HG02973 (cell line): ENCODE measurements at regions not wholly inside any gene's neighbourhood (a gene's known extent, or its start where the extent isn't known, plus 50 kb on each side); places are given as distances from the start of the nearest gene placed in this dataset.
A peak's percentile ranks its signal among the peaks of the same experiment; 100 is the strongest.

ENCODE experiments used
- ATAC-seq: cut with Tn5 transposase; IDR thresholded peaks from one replicate; pipeline ENCODE4 v1.9.1; 2021; ENCODE audit warnings: moderate library complexity; ENCODE audit not compliant: unreplicated experiment

DNA sequence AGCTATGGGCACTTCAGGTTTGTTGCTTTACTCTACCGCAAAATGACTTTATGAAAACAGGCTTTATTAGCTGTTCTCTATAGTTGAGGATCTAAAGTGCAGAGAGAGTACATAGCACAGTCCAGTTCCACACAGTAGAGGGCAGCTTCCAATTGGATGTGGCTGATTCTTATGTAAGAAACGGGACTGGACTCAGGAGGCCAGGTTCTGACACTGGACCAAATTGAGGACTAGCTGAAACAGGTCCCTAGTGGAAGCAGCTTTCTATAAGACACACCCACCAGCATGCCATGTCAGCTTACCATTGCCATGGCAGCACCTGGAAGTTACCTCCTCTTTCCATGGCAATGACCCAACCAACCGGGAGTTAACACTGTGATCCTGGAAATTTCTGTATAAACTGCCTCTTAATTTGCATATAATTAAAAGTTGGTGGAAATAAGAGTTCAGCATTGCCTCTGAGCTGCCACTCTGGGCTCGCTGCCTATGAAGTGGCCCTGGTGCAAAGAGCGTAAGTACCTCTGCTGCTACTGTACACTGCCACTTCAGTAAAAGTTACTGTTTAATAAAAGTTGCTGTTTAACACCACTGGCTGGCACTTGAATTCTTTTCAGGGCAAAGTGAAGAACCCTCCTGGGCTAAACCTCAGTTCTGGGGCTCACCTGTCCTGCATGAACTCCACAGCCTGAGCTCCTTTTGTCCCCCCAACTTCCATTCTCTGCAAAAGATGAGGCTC lies 211.9 kb upstream of the SLC10A2 start:
- ATAC-seq = no peak

- ATAC-seq = peak; percentile 91
Measured at GRCh38 chr13:103276775-103277498, 210.7 kb upstream of the SLC10A2 start.

DNA sequence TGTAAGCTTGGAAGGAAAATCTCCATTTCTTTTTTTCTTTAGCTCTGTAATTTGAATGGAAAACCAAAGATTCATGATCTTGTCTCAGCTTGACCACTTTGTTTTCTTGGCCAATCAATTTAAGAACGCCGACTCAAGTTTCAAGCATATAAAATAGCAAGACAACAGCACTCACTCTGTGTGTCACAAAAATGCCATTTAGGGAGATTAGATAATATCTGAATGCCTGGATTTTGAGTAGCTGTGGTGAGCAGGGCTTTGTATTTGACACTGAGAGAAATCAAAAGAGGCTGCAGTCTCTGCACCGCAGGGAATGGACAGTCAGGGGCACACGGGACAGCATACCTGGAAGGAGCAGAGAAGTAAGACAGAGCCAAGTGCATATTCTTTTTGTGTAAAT lies 209.5 kb upstream of the SLC10A2 start:
- no peak for ATAC-seq

DNA sequence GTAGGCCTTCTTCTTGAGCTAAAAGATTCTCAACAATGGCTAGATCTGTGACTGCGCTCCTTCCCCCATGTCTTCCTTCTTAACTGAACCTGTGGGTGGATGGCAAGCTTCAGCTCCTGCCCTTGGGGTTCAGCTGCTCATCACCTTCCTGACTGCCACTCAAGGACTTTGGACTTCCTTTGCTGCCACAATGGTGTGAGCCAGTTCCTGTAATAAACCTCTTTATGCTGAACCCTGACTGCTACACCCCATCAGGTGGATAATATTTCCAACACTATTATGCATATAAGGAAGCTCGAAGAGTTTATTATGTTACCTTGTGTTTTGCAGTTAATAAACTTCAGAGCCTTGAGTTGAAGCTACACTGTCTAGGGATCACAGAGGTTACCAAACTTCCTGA lies 208.9 kb upstream of the SLC10A2 start:
- no peak for ATAC-seq

DNA sequence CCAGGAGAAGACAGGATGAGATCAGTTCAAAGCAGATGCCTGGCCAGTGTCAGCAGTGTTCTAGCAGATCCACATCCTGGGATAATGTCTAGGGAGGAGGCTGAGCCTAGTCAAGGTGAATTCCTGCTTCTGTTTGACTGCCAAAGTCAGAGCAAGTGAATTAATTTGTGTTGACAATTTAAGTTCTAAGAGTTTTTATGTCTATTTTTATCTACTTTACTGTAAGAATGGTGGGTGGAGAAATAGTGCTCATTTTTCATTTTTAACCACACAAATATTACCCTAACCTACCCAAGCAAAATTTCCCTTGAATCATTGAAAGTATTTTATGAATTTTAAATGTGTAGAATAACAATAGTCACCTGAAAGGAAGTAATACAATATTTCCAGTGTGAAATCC lies 207.6 kb upstream of the SLC10A2 start:
- ATAC-seq = no peak

- ATAC-seq = peak; percentile 52
Measured at GRCh38 chr13:103272770-103273169, 206.6 kb upstream of the SLC10A2 start.

DNA sequence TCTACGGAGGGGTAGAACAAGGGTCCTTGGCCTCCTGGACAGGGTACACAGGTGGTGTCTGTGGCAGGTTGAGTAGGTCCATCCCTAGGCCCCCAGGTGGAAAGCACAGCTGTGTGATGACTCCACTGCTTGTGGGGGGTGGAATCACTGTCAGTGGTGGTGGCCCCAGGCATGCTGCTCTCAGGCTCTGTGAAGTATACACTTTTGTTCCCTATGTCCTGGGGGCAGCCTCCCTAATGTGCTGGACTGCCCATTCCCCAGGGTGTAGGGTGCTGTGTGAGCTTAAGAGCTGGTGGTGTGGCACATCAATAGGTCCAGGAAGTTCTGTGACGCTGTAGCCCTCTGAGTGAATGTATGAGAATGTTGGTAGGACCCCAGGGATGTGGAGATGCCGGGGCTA lies 197.2 kb upstream of the SLC10A2 start:
- ATAC-seq = no peak

DNA sequence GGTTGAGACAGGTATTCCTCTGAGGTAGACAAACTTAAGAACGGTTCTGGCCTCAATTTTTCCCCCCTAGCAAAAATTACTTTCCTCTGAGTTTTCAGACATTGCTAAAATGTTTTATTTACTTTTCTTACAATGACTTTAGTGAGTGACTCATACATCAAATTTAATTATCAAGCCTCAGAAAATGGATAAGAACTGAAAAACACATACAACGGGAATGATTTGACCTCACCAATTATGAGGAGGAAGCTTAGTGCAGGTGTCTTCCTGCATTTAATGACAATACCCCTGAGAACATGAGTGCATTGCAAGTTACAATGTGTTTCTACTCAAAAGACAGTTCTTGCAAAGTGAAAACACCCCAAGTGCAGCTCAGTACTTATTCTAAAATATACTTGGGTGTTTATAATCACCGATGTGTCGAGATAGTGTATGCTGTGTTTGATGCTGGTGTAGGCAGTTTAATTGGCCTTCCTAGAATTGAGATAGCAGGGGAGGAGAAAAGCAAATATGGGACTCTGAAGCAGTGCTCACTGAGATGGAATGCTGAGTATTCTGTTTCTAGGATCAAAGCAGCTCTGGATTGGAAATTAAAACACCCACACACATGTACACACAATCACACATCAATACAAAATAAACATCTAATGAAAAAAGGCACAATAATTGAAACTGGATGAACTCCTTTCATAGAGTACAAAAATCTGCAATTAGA lies 189.5 kb upstream of the SLC10A2 start:
- no peak for ATAC-seq

DNA sequence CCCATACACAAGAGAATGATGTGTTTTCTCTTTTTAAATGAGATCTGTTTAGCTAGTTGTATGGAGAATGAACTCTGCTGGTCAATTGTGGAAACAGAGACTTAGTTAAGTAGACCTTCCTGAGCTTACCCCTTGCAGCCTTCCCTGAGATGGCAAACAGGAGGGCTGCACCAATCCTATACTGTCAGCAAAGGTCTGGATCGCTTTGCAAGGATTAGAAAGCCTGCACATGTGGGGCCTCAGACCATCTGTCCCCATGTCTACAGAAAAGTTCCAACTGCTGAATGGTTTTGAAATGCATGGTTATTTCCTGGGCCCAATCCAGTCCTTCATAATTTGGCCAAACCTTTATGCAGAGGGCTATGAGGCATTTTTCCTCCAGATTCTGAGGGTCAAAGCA lies 183.9 kb upstream of the SLC10A2 start:
- ATAC-seq = no peak

DNA sequence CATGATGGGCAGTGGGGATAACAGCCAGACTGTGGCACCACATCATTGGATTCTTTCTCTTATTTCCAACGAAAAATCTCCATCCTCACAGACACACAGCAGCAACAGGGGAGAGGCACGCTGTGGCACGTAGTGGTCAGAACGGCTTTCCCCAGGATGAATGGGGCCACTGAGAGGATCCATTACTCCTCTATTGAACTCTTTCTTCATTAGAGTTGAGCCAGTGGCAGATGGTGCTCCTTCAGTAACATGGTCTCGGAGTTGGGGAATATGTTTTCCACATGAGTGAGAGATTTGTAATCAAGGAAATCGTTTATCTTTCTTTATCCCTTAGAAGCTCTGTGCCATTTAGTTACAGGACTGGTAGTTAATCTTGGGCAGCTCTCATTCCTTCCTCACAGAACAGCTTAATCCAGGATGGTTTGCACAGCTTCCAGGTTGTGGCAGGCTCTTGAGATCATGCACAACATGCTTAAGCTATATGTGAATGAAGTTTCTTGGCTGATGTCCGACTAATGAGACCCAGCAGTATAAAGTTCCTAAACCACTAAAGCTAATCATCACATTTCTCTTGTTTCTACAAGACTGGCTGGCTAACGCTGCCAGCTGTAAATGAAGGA lies 180.5 kb upstream of the SLC10A2 start:
- no peak for ATAC-seq

DNA sequence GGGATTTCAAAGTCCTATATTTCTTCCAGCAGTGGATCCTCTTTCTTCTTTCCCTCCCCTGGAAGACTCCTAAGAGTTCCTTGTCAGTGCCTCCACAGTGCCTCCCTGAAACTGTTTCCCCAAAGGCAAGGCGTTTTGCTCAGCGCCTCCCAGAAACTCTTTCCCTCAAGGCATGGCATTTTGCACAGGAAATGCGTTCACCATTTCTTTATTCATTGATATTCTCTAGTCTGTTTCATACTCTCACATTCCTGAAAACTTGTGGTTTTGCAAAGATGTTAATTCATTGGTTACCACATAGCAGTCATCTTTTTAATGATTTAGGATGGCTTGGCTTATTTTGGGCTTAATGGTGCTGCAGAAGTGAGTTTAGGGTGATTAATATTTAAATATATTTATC lies 177.3 kb upstream of the SLC10A2 start:
- no peak for ATAC-seq

GRCh38 chr13:103238441-103238840 lies 172.2 kb upstream of the SLC10A2 start:
- ATAC-seq = no peak

GRCh38 chr13:103236213-103236612 lies 170.0 kb upstream of the SLC10A2 start:
- ATAC-seq = no peak

- ATAC-seq = no peak
Measured at GRCh38 chr13:103229674-103230073, 163.5 kb upstream of the SLC10A2 start.

DNA sequence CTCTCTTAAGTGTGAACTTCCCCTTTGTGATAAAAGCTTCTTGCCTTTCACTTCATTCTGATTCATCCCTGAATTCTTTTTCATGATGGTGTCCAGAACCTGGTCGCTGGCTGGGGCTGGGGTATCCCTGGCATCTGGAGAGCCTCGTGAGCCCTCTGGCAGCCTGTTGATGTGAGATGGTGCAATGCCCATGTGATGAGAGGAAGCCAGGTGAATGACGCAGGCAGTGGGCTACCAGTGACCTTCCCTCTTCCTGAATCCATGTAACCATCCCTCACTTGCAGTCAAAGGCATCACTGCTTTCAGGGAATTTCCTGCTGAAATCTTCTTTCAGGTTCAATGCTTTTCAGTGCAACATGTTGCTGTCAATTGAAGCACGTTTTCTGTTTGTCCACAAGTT lies 158.6 kb upstream of the SLC10A2 start:
- no peak for ATAC-seq

- ATAC-seq = no peak
Measured at GRCh38 chr13:103222683-103223082, 156.5 kb upstream of the SLC10A2 start.

- ATAC-seq = no peak
Measured at GRCh38 chr13:103218253-103218652, 152.0 kb upstream of the SLC10A2 start.

DNA sequence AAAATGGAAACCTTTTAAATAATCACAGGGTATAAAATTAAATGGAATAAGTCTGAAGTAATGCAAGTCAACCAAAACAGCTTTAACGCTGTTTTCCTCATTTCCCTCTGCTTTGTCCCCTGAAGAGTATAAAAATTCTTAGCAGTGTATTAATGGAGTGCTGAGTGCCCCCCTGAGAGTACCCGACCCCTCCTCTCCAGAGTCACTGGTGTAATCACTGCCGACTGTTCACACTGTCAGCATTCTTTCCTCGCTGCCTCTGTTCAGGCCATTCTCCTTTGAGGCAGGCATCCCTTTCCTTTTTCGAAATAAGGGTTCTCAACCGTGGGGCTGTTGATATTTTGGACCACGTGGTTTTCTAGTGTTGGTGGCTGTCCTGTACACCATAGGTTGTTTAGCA lies 146.9 kb upstream of the SLC10A2 start:
- ATAC-seq = no peak

DNA sequence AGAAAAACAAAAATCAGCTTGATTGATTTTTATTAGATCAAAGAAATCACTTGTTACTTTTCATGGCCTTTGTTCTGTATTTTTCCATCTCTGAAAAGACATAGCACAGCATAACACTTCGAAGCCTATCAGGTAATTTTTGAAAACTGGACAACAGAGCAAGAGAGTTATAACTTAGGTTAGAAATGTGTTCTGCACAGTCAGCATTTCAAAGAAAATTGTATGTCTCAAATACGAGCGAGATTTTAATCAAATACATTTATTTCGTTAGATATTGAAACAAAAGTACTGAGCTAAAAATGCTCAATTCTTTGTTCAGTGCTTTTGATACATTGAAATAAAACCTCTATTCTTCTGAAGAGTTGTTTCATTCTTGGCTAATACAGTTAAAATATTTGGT lies 144.1 kb upstream of the SLC10A2 start:
- ATAC-seq = no peak

DNA sequence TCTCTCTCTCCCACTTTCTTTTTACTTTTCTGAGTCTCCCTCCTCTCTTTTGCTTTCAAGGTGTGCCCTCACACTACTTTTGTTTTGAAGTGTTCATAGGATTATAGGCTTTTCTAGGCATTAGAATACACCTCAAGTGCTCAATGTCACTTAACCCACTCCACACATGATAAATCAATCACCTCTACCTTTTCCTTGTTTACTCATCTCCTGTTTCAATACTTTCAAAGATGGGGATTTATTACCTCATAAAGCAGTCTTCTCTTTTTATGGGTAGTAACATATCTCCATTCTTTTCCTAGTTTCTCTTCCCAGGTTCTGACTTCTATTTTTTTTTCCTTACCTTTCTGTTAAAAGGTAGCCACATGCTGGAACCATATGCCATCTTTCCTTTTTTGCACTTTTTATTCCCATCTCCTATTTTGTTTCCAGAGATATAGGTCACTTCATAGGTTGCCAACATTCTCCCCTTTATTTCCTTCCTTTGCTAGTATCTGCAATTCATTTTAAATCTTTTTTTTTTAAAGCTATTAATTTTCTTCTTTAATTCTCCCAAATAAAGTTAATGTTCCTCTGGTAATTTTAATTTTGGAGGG lies 137.6 kb upstream of the SLC10A2 start:
- no peak for ATAC-seq
